ENCODE measurements at regions not wholly inside any gene's neighbourhood (a gene's known extent, or its start where the extent isn't known, plus 50 kb on each side); places are given as distances from the start of the nearest gene placed in this dataset.
A peak's percentile ranks its signal among the peaks of the same experiment; 100 is the strongest.

- no peak for DNase-seq
Observed at GRCh38 chr1:84759756-84760155, 69.5 kb upstream of the SSX2IP start.

- peak; percentile 25 for DNase-seq
Observed at GRCh38 chr1:84758968-84759491, 68.8 kb upstream of the SSX2IP start.

DNA sequence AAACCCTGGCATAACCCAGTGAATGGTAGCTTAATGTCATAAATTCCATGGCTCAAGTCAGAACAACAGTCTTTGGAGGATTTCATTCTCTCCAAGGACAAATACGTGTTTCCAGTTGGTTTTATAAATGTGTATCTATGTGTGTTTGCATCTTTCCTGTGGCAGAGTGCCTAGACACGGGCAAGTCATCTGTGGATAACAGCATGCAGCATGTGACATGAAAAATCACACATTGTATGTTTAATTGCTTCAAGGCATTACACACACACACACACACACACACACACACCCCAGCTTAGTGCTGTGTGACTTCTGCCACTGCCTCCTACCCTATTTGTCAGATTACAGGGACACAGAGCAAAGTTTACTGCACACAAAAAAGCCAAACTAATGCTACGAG is 68.2 kb upstream of the SSX2IP start:
- DNase-seq = no peak

- no peak for DNase-seq
Observed at GRCh38 chr1:84757301-84757700, 67.0 kb upstream of the SSX2IP start.

DNA sequence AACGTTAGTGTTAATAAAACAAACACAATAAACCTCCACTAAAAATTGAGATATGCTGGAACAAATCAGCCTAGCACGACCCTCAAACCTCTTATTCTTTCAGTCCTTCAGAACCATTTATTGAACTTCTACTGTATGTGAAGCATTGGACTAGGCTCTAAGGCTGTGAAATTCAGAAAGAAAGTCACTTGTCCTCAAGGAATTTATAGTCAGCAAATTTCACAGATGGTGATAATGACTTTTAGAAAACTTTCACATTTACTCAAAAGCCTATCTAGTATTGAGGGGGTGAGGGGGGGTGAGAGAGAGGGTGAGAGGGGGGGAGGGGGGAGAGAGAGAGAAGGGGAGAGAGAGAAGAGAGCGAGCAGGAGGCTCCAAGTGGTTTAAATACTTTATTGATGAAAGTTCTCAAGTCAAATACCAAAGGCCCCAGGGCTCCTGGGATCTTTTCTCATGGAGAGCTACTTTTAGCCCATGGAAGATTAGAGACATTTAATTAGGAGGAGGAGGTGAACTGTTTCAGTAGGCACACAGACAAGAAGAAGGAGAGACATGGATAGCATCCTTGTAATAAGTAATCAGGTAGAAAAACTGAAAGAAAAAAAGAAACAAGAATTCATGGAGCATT is 66.3 kb upstream of the SSX2IP start:
- peak; percentile 21 for DNase-seq

DNA sequence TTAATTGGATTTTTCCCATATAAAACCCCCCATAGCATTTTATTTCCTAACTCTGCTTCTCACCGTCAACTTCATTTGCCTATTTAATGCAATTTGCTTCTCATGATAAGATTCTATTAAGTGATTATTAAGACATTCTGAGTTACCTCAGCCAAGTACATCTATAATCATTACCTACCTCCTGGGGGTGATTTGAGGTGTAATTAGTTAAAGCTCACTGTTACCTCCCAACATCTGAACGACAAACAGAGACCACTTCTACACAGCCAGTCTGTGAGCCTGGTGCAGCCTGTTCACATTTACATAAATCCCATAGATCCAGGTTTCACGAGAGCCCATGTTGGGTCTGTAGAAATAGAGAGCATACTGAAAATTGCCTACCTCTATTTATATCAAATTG is 65.7 kb upstream of the SSX2IP start:
- DNase-seq = no peak

GRCh38 chr1:84755216-84755615 is 65.0 kb upstream of the SSX2IP start:
- no peak for DNase-seq

DNA sequence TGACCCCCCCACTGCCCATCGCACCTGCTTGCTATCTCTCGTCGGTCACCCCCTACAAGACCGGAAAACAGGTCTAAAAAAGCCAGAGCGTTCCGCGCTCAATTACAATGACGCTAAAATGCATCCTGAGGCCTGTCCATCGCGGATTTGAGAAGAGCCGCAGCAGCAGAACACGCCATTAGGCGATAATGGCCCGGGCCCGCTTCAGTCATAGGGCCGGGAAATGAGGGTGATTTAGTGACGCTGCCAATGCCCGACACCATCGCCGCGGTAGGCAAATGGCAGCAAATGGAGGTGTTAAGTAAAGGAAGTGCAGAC is 64.1 kb upstream of the SSX2IP start:
- DNase-seq = no peak

DNA sequence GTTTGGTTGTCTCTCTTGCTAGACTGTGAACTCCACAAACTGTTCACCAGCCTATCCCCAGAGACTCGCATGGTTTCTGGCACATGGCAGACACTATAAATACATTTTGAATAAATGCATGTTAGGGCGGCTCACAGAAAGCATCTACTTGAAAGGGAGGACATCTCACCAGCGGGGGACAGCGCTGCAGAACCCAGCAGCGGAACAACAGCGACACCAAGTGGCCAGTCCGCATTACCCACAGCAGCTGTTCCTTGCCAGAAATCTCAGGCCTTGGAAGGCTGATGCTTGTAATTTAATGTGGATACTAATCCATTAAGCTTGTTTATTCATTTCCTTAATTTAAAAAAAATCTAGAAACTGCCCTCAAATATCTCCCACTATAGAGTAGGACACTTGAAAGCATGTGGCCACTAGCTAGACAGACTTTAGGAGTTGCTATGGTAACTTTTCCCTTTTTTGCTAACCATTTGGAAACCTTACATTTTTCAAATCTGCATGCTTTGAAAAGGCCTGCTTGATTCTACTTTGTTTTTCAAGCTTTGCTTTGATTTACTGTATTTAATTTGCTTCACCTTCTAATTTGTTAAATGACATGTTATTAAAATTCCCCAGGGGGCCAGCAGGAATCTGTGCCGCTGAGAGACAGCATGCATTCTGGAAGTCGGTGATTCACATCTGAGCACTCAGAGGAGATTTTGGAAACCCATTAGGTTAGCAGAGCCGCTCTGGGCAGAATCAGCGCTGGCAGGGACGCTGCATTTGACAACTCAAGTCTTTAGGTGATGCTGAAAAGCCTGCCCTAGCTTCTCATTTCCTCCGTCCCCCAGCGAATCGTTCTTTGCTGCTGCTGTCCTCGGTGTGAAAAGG is 63.5 kb upstream of the SSX2IP start:
- DNase-seq = peak; percentile 71

DNA sequence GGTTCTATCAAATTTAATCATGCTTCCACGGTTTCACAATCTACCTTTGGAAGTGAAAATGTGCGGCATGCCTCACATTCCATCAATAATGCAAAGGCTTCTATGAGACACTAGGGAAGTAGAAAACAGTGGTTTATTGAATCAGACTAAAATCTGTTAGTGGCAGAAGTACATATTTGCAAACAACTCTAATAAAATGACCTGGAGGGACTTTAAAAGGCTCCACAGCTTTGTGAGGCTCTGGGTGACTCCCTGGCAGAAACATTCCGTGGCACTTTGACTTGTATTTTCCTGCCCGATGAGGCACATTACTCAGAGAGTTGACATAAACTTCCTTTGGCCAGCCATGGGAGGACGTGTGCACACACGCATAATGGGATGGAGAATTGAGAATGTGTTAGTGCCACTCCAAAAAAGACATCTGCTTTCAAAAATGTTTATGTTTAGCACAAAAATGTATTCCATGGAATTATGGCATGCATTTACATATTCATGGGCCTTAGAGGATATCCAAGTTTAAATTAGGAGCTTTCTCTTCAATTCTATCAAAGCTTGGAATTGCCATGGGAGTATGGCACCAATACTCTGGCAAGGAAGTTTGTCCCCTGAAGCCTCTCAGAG is 60.0 kb upstream of the SSX2IP start:
- DNase-seq = no peak

DNA sequence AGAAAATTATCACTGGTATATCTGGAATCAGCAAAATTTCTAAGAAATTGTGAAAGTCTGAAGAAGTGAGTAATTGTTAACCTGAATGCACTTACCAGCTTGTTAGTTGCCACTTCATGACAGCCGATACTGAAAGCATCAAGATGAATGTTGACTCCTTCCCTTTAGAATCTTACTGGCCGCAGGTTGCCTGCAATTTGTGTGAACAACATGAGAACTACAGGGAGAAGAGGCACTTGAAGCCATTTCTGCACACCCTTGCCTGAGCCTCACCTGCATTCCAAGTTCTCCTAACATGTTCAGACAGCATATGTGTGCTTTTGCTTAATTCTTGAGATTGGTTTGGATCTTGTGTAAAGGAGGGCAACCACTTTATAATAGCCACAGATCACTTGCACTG is 59.2 kb upstream of the SSX2IP start:
- DNase-seq = no peak

- no peak for DNase-seq
Observed at GRCh38 chr1:84748364-84748763, 58.1 kb upstream of the SSX2IP start.

DNA sequence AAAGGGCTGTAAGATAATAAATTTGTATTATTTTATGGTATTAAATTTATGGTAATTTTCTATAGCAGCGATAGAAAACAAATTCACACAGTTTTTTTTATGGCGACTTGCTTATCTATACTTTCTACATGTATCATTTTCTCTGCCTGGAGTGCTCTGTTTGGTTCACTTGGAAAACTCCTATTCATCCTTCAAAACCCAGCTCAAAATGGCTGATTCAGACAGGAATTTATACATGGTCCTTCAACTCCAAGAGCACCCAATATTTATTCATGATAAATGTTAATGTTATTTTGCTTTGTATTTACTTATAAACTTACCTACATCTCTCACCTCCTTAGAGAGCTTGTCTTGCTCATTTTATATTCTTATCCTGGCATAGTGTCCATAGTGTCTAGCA is 55.6 kb upstream of the SSX2IP start:
- no peak for DNase-seq

GRCh38 chr1:84743896-84744295 is 53.6 kb upstream of the SSX2IP start:
- DNase-seq = no peak

DNA sequence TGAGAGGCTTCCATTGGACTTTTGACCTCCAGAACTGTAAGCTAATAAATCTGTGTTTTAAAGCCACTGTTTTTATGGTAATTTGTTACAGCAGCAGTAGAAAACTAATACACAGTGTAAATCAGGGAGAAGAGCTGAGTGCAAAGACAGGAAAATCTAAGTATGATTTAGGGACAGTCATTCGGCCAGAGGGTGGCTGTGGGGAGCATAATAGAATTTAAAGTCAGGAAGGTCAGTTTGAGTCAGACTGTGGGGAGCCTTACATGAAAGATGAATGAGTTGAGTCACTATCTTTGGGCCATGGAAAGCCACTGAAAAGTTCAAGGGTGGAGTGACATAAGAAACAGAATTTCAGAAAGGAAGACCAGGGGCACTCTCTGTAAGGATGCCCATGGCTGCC is 52.4 kb upstream of the SSX2IP start:
- DNase-seq = no peak

DNA sequence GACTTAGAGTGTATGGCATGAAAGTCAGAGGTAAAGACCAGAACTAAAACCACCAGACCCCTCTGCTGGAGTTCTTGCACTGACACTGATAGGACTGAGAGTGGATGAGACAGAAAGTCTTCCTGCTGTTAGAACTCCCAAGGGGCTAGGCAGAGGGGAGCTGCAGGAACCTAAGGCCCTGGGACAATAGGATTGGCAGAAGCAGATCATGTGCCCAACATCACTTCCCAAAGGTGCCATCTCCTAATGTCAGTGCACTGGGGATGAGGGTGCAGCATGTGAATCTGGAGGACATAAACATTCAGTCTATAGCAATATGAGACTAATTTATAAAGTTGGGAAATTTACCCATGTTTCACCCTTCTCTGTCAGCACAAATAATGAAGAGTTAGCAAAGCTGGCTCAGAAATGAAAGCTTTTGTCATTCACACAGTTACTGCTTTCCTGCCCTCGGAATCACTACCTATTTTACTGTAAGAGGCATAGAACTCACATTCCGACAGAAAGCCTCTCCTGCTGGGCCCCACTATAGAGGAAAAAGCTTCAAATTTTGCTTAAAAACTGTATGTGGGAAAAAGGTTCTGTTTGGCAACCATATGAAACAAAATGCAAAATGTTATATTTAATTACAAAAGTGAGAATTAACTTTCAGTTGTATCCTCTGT is 49.9 kb upstream of the SSX2IP start:
- no peak for DNase-seq

Measured in fibroblast of skin of right quadriceps (primary cell).